Stimulated activated CD4-positive, alpha-beta T cell treated with anti-CD3 and anti-CD28 coated beads, Interleukin-12 subunit alpha, Interleukin-12 subunit beta, amount 100 ng/mL, for 4 hours (primary cell): ENCODE measurements at regions not wholly inside any gene's neighbourhood (a gene's known extent, or its start where the extent isn't known, plus 50 kb on each side); places are given as distances from the start of the nearest gene placed in this dataset.

Experiments used
- DNase-seq: peaks from one replicate; pipeline ENCODE4 v3.0.0-alpha.2; 2020

GRCh38 chr5:4422247-4422646, 717.9 kb upstream of the ADAMTS16 start:
- no peak for DNase-seq

GRCh38 chr5:4424895-4425294, 715.2 kb upstream of the ADAMTS16 start:
- DNase-seq: no peak

GRCh38 chr5:4440536-4440935, 699.6 kb upstream of the ADAMTS16 start:
- no peak for DNase-seq

- no peak for DNase-seq
Observed at GRCh38 chr5:4442221-4442620, 697.9 kb upstream of the ADAMTS16 start.

- no peak for DNase-seq
Observed at GRCh38 chr5:4447657-4448056, 692.5 kb upstream of the ADAMTS16 start.

- DNase-seq: no peak
Observed at GRCh38 chr5:4453655-4454054, 686.5 kb upstream of the ADAMTS16 start.

- no peak for DNase-seq
Observed at GRCh38 chr5:4479426-4479825, 660.7 kb upstream of the ADAMTS16 start.

- DNase-seq: no peak
Observed at GRCh38 chr5:4480528-4481349, 659.4 kb upstream of the ADAMTS16 start.

- DNase-seq: no peak
Observed at GRCh38 chr5:4487581-4487980, 652.5 kb upstream of the ADAMTS16 start.

- no peak for DNase-seq
Observed at GRCh38 chr5:4511996-4512656, 628.0 kb upstream of the ADAMTS16 start.

GRCh38 chr5:4513381-4513780, 626.7 kb upstream of the ADAMTS16 start:
- no peak for DNase-seq

- DNase-seq: no peak
Observed at GRCh38 chr5:4514067-4514648, 626.0 kb upstream of the ADAMTS16 start.

- DNase-seq: no peak
Observed at GRCh38 chr5:4518903-4519672, 621.0 kb upstream of the ADAMTS16 start.

GRCh38 chr5:4520559-4520958, 619.6 kb upstream of the ADAMTS16 start:
- DNase-seq: no peak

- DNase-seq: no peak
Observed at GRCh38 chr5:4523038-4523437, 617.1 kb upstream of the ADAMTS16 start.

GRCh38 chr5:4531756-4532704, 608.1 kb upstream of the ADAMTS16 start:
- DNase-seq: no peak

- no peak for DNase-seq
Observed at GRCh38 chr5:4532705-4533080, 607.4 kb upstream of the ADAMTS16 start.

GRCh38 chr5:4533457-4534105, 606.5 kb upstream of the ADAMTS16 start:
- DNase-seq: no peak

GRCh38 chr5:4537489-4537888, 602.6 kb upstream of the ADAMTS16 start:
- no peak for DNase-seq

GRCh38 chr5:4540375-4541173, 599.6 kb upstream of the ADAMTS16 start:
- DNase-seq: no peak

- DNase-seq: no peak
Observed at GRCh38 chr5:4541334-4541733, 598.8 kb upstream of the ADAMTS16 start.
